GM12878 (cell line): ENCODE measurements at regions not wholly inside any gene's neighbourhood (a gene's known extent, or its start where the extent isn't known, plus 50 kb on each side); places are given as distances from the start of the nearest gene placed in this dataset.

Experiments used
- BHLHE40 ChIP-seq, 2 experiments: fragments of 450-650 bp in 1 of 2; IDR thresholded peaks; 2 replicates each; pipeline ENCODE4 v1.6.1; 2011 to 2017; ENCODE audit warnings: low read depth in 2 of 2, borderline replicate concordance in 1 of 2, improper control_type of control experiment in 1 of 2, low read length in 1 of 2, mild to moderate bottlenecking in 1 of 2
- CREB1 ChIP-seq: IDR thresholded peaks from 2 replicates; pipeline ENCODE4 v1.6.1; 2012; ENCODE audit warnings: low read depth, mild to moderate bottlenecking, inconsistent platforms
- E2F8 ChIP-seq: fragments of 450-650 bp; IDR thresholded peaks from 2 replicates; pipeline ENCODE4 v1.6.1; 2018; ENCODE audit warnings: mild to moderate bottlenecking, low read depth, moderate library complexity; ENCODE audit not compliant: partially characterized antibody
- NBN ChIP-seq: fragments of 450-650 bp; IDR thresholded peaks from 2 replicates; pipeline ENCODE4 v1.6.1; 2016
- SREBF1 ChIP-seq: IDR thresholded peaks from 2 replicates; pipeline ENCODE4 v1.6.1; 2012; ENCODE audit warnings: mild to moderate bottlenecking, low read length
- SRF ChIP-seq, 2 experiments: IDR thresholded peaks; 2 replicates each; pipeline ENCODE4 v1.6.1; 2011; ENCODE audit warnings: low read depth in 2 of 2, low read length in 2 of 2, mild to moderate bottlenecking in 1 of 2, moderate library complexity in 1 of 2
- TCF7 ChIP-seq: IDR thresholded peaks from 2 replicates; pipeline ENCODE4 v1.6.1; 2014; ENCODE audit warnings: antibody characterized with exemption, borderline replicate concordance
- USF1 ChIP-seq: IDR thresholded peaks from 2 replicates; pipeline ENCODE4 v1.6.1; 2011; ENCODE audit warnings: borderline replicate concordance, low read depth, mild to moderate bottlenecking, moderate library complexity, mixed read lengths, low read length; ENCODE audit not compliant: insufficient read depth; ENCODE audit errors: extremely low read length
- YY1 ChIP-seq: IDR thresholded peaks from 2 replicates; pipeline ENCODE4 v1.6.1; 2011; ENCODE audit warnings: low read depth, mild to moderate bottlenecking, low read length
- ZBTB4 ChIP-seq: fragments of 450-650 bp; formaldehyde crosslinking; IDR thresholded peaks from 2 replicates; pipeline ENCODE4 v1.4.0; 2022; ENCODE audit warnings: mild to moderate bottlenecking, moderate library complexity
- ZNF687 ChIP-seq: fragments of 450-650 bp; IDR thresholded peaks from 2 replicates; pipeline ENCODE4 v1.6.1; 2017; ENCODE audit warnings: mild to moderate bottlenecking, moderate library complexity
- ZSCAN29 ChIP-seq: fragments of 450-650 bp; IDR thresholded peaks from 2 replicates; pipeline ENCODE4 v1.6.1; 2017; ENCODE audit warnings: mild to moderate bottlenecking, moderate library complexity

GRCh38 chr6:113170454-113170853 is 686.7 kb upstream of the MARCKS start (continued):
- TF ChIP-seq USF1: no peak
- no peak for TF ChIP-seq NBN
- no peak for TF ChIP-seq ZNF687
- TF ChIP-seq CREB1: no peak
- no peak for TF ChIP-seq E2F8
- TF ChIP-seq TCF7: no peak
- TF ChIP-seq SREBF1: no peak
- TF ChIP-seq ZSCAN29: no peak
- TF ChIP-seq BHLHE40 (IDR thresholded peaks at IDR 0.05; ENCODE audit: borderline replicate concordance in 1 of 2, low read depth in 2 of 2, low read length in 1 of 2): no peak
- no peak for TF ChIP-seq SRF (IDR thresholded peaks at IDR 0.05; ENCODE audit: low read depth in 2 of 2, low read length in 2 of 2)
- TF ChIP-seq ZBTB4 (CRISPR knock-in tag): no peak
- TF ChIP-seq YY1: no peak
- TF ChIP-seq, all 136 proteins: peak for 0
